OCI-LY7 (cell line): ENCODE measurements at regions not wholly inside any gene's neighbourhood (a gene's known extent, or its start where the extent isn't known, plus 50 kb on each side); places are given as distances from the start of the nearest gene placed in this dataset.

Experiments used
- BruUV-seq: library from RNA; stranded (reverse); fragments of 400-500 nt; replicated peaks from 2 replicates; lab custom pipeline; 2021; lab: Mats Ljungman, UMichigan
- CTCF ChIA-PET: fragments of 300-600 bp; sonication (Branson Sonifier 250); formaldehyde crosslinking; loops from one replicate; lab custom pipeline; 2022; ENCODE audit warnings: antibody characterized with exemption; ENCODE audit not compliant: unreplicated experiment; lab: Charles Lee
- POLR2A ChIA-PET: fragments of 300-600 bp; sonication (Branson Sonifier 250); formaldehyde crosslinking; loops from one replicate; lab custom pipeline; 2022; ENCODE audit warnings: antibody characterized with exemption; lab: Charles Lee
- DNase-seq: peaks from one replicate; pipeline ENCODE4 v3.0.0-alpha.2; 2015; ENCODE audit warnings: low spot score
- H2AFZ ChIP-seq: fragments of 200-600 bp; sonication (generic), shearing (Covaris generic); 2 replicates; pipeline ENCODE4 v1.6.1; 2014; ENCODE audit warnings: mild to moderate bottlenecking, antibody characterized with exemption, low read length, moderate library complexity
- H3K27ac ChIP-seq: fragments of 200-600 bp; sonication (generic); 2 replicates; pipeline ENCODE4 v1.5.1; 2014; ENCODE audit warnings: mixed run types, low read depth, mild to moderate bottlenecking, moderate library complexity, low read length, inconsistent platforms; ENCODE audit not compliant: poor library complexity, severe bottlenecking
- H3K36me3 ChIP-seq: fragments of 200-600 bp; sonication (generic); 2 replicates; pipeline ENCODE4 v1.6.1; 2014; ENCODE audit warnings: mild to moderate bottlenecking, antibody characterized with exemption, low read length, moderate library complexity, mixed read lengths; ENCODE audit not compliant: insufficient read depth
- H3K4me1 ChIP-seq: fragments of 200-600 bp; sonication (generic); 2 replicates; pipeline ENCODE4 v1.5.1; 2014; ENCODE audit warnings: mild to moderate bottlenecking, low read length; ENCODE audit not compliant: insufficient read depth, poor library complexity, severe bottlenecking
- H3K4me2 ChIP-seq: fragments of 200-600 bp; sonication (generic); 2 replicates; pipeline ENCODE4 v1.6.1; 2014; ENCODE audit warnings: mild to moderate bottlenecking, low read length
- H3K4me3 ChIP-seq: fragments of 200-600 bp; sonication (generic); 2 replicates; pipeline ENCODE4 v1.5.1; 2014; ENCODE audit warnings: mild to moderate bottlenecking, low read depth, low read length; ENCODE audit not compliant: poor library complexity, severe bottlenecking
- H3K79me2 ChIP-seq: fragments of 200-600 bp; sonication (generic); 2 replicates; pipeline ENCODE4 v1.6.1; 2016; ENCODE audit warnings: low read depth, mild to moderate bottlenecking, low read length, moderate library complexity, mixed read lengths; ENCODE audit not compliant: insufficient read depth
- H3K9me2 ChIP-seq: fragments of 200-600 bp; sonication (generic); 2 replicates; pipeline ENCODE4 v1.6.1; 2016; ENCODE audit warnings: mild to moderate bottlenecking, low read length, mixed read lengths; ENCODE audit not compliant: insufficient read depth
- H3K9me3 ChIP-seq: fragments of 200-600 bp; sonication (generic); 2 replicates; pipeline ENCODE4 v1.6.1; 2014; ENCODE audit warnings: mild to moderate bottlenecking, mixed run types, low read length, mixed read lengths
- H4K20me1 ChIP-seq: fragments of 200-600 bp; sonication (generic); 2 replicates; pipeline ENCODE4 v1.6.1; 2014; ENCODE audit warnings: mild to moderate bottlenecking, antibody characterized with exemption, low read length, moderate library complexity, mixed read lengths; ENCODE audit not compliant: insufficient read depth
- EZH2phosphoT487 ChIP-seq: fragments of 200-600 bp; sonication (generic); IDR thresholded peaks from 2 replicates; pipeline ENCODE4 v1.6.1; 2018; ENCODE audit warnings: low read depth, borderline replicate concordance, mild to moderate bottlenecking, mixed run types, antibody characterized with exemption, low read length, moderate library complexity, mixed read lengths
- intact Hi-C: fragments of 100-400 bp; cut with micrococcal nuclease; formaldehyde crosslinking; loops from one replicate; pipeline ENCODE4 v1.10.0; 2022; ENCODE audit not compliant: unreplicated experiment
- TF ChIP-seq, protein P1 (sequence below): fragments of 200-600 bp; sonication (generic); conservative IDR thresholded peaks from 2 replicates; pipeline ENCODE4 v1.5.1; 2014; ENCODE audit warnings: mild to moderate bottlenecking, antibody characterized with exemption, low read length, moderate library complexity, mixed read lengths

DNA sequence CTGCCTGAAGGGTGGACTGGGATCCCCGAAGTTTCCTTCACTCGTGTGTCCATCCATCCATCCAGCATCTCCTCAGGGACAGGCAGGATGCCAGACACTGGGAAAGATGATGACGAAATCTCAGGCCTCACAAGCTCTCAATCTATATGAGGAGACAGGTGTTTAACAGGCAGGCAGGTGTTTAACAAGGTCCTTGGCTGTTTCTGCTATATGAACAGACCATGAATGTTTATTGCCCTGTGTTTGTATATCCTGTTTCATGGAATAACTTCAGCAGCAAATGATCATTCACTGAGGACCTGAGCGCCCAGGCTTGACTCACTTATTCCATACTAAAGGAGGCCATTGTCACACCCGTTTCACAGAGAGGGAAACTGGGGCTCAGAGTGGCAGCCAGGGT, 685.8 kb upstream of the HS6ST1 start:
- DNase-seq = no peak
- H3K27ac ChIP-seq = no peak overlapping the region
- H3K36me3 ChIP-seq = no peaks in the 10 kb centered on the region
- no peak for TF ChIP-seq EZH2phosphoT487
- TF ChIP-seq, protein P1, sequence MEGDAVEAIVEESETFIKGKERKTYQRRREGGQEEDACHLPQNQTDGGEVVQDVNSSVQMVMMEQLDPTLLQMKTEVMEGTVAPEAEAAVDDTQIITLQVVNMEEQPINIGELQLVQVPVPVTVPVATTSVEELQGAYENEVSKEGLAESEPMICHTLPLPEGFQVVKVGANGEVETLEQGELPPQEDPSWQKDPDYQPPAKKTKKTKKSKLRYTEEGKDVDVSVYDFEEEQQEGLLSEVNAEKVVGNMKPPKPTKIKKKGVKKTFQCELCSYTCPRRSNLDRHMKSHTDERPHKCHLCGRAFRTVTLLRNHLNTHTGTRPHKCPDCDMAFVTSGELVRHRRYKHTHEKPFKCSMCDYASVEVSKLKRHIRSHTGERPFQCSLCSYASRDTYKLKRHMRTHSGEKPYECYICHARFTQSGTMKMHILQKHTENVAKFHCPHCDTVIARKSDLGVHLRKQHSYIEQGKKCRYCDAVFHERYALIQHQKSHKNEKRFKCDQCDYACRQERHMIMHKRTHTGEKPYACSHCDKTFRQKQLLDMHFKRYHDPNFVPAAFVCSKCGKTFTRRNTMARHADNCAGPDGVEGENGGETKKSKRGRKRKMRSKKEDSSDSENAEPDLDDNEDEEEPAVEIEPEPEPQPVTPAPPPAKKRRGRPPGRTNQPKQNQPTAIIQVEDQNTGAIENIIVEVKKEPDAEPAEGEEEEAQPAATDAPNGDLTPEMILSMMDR = no peak
- ChIA-PET POLR2A (no interaction called here), CTCF (no interaction called here)
- no peaks in the 10 kb centered on the region for H3K9me3 ChIP-seq
- H3K4me3 ChIP-seq = no peak overlapping the region
- no peak overlapping the region for H2AFZ ChIP-seq
- no TSS peak for BruUV-seq
- no peak overlapping the region for H3K4me2 ChIP-seq
- no peaks in the 10 kb centered on the region for H3K9me2 ChIP-seq
- no peaks in the 10 kb centered on the region for H3K79me2 ChIP-seq
- intact Hi-C loops = no loop called here
- no peaks in the 10 kb centered on the region for H3K4me1 ChIP-seq
- no peaks in the 10 kb centered on the region for H4K20me1 ChIP-seq

DNA sequence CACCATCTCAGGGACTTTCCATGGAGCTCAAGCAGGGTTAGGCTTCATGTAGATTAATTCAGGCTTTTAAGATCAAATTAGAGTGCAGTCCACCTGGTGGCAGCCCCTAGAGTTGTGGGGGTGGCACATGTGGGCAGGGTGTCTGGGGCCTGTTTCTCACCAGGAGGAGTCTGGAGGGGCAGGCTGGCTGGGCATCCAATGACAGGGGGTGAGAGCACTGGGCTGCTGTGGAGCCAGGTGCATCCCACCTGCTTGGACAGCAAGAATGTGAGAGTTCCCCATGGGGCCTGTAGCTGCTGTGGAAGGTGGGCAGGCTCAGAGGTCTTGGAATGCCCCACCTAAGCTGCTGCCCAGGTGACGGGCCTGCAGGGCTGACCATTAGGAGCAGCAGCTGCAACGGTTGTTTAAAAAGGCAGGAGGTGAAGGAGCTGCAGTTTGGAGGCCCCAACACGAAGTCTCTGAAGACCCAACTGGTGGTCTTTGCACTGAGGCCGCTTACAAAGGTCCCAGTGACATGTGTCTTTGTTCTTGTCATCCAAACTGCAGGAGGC, 686.3 kb upstream of the HS6ST1 start:
- TF ChIP-seq, protein P1 = no peak
- no peak for TF ChIP-seq EZH2phosphoT487
- H3K27ac ChIP-seq = no peak overlapping the region
- no peaks in the 10 kb centered on the region for H3K9me3 ChIP-seq
- H4K20me1 ChIP-seq = no peaks in the 10 kb centered on the region
- H3K9me2 ChIP-seq = no peaks in the 10 kb centered on the region
- no peaks in the 10 kb centered on the region for H3K79me2 ChIP-seq
- DNase-seq = no peak
- H3K4me3 ChIP-seq = no peak overlapping the region
- CTCF ChIA-PET = no interaction called here
- POLR2A ChIA-PET = no interaction called here
- no TSS peak for BruUV-seq
- H3K4me2 ChIP-seq = no peak overlapping the region
- intact Hi-C loops = no loop called here
- H2AFZ ChIP-seq = no peak overlapping the region
- H3K4me1 ChIP-seq = no peaks in the 10 kb centered on the region
- H3K36me3 ChIP-seq = no peaks in the 10 kb centered on the region

DNA sequence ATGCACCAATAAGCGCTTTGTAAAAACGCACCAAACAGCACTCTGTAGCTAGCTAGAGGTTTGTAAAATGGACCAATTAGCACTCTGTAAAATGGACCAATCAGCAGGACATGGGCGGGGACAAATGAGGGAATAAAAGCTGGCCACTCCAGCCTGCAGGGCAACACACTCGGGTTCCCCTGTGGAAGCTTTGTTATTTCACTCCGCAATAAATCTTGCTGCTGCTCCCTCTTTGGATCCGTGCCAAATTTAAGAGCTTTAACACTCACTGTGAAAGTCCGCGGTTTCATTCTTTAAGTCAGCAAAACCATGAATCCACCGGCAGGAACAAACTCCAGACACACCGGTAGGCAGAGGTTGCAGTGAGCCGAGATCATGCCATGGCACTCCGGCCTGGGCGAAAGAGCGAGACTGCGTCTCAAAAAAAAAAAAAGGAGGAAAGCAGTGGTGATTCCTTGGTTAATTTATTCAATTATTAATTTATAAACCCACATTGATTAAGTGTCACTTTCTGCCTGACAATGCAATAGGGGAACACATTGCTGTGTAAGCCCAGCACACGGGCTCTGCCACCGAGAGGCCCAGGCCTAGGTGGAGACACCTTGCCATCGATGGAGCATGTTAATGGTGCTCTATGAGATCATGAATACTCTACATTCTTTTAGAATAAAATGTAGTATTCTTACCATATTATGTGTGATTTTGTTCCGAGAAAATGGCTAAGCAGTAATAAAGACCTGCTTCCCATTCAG, 687.6 kb upstream of the HS6ST1 start:
- DNase-seq = no peak
- CTCF ChIA-PET = no interaction called here
- intact Hi-C loops = no loop called here

More for the DNA sequence above, 687.6 kb upstream of the HS6ST1 start:
- Histone ChIP-seq H3K4me3 (no peak overlapping the region), H3K9me2 (no peaks in the 10 kb centered on the region), H3K4me2 (no peak overlapping the region), H3K9me3 (no peaks in the 10 kb centered on the region), H2AFZ (no peak overlapping the region), H3K4me1 (no peaks in the 10 kb centered on the region), H3K36me3 (no peaks in the 10 kb centered on the region), H3K27ac (no peak overlapping the region), H3K79me2 (no peaks in the 10 kb centered on the region), H4K20me1 (no peaks in the 10 kb centered on the region)
- TF ChIP-seq, protein P1 = no peak
- no peak for TF ChIP-seq EZH2phosphoT487
- POLR2A ChIA-PET = no interaction called here
- BruUV-seq = no TSS peak
